HUDEP-2 (cell line): ENCODE measurements at regions not wholly inside any gene's neighbourhood (a gene's known extent, or its start where the extent isn't known, plus 50 kb on each side); places are given as distances from the start of the nearest gene placed in this dataset.
"Not testable (repeated sequence)": the region's sequence is repeated elsewhere in the genome, so short reads cannot be mapped to it uniquely, and the experiment has no call there.

Experiments
- DNase-seq, 76 experiments: peaks; one replicate each; lab custom pipeline; 2025; ENCODE audit not compliant: unreplicated experiment in 76 of 76; lab: John Stamatoyannopoulos, UW

- no peak for DNase-seq
Measured at GRCh38 chr17:62206550-62206949, 141.5 kb upstream of the MED13 start.

DNA sequence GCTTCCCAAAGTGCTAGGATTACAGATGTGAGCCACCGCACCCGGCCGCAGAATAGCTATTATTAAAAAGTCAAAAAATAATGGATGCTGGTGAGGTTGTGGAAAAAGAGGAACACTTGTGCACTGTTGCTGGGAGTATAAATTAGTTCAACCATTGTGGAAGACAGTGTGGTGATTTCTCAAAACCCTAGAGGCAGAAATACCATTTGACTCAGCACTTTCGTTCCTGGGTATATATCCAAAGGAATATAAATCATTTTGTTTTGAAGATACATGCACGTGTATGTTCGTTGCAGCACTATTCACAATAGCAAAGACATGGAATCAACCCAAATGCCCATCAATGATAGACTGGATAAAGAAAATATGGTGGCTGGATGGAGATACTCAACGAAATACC is 132.1 kb upstream of the MED13 start:
- not testable (repeated sequence) for DNase-seq

GRCh38 chr17:62196587-62196986 is 131.5 kb upstream of the MED13 start:
- not testable (repeated sequence) for DNase-seq

- no peak for DNase-seq
Measured at GRCh38 chr17:62194401-62194800, 129.3 kb upstream of the MED13 start.

DNA sequence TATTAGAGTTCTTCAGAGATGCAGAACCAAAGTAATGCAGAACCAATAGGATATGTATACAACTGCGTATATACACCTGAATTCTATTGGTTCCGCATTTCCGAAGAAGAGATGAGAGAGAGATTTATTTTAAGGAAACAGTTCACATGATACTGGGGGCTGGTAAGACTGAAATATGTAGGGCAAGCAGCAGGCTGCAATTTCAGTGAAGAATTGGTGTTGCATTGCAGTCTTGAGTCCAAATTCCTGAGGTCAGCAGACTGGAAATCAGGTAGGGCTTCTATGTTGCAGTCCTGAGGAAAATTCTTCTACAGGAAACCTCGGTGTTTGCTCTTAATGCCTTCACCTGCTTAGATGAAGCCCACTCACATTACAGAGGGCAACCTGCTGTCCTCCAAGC is 128.2 kb upstream of the MED13 start:
- DNase-seq: no peak

DNA sequence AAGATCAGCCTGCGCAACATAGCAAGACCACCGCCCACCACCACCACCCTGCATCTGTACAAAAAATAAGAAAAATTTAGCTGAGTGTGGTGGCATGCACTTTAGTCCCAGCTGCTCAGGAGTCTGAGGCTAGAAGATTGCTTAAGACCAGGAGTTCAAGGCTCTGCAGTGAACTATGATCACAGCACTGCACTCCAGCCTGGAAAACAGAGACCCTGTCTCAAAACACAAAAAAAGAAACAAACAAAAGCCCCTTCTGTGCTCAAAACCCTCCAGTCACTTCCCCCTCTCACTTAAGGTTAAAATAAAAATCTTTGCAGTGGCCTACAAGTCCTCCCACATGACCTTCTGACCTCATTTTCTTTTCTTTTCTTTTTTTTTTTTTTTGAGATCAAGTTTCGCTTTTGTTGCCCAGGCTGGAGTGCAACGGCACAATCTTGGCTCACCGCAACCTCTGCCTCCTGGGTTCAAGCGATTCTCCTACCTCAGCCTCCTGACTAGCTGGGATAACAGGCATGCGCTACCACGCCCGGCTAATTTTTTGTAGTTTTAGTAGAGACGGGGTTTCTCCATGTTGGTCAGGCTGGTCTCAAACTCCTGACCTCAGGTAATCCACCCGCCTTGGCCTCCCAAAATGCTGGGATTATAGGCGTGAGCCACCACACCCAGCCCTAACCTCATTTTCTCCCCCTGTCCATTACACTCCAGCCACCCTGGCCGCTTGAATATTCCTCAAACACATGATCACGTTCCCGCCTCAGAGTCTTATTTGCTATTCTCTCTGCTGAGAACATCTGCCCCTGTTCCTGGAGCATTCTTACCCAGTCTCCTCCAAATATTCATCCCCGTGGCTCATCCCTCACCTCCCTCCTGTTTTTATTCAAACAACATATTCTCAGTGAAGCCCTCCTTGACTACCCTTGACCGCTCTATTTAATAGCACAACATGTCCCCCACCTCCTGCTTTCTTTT is 126.6 kb upstream of the MED13 start:
- no peak for DNase-seq

DNA sequence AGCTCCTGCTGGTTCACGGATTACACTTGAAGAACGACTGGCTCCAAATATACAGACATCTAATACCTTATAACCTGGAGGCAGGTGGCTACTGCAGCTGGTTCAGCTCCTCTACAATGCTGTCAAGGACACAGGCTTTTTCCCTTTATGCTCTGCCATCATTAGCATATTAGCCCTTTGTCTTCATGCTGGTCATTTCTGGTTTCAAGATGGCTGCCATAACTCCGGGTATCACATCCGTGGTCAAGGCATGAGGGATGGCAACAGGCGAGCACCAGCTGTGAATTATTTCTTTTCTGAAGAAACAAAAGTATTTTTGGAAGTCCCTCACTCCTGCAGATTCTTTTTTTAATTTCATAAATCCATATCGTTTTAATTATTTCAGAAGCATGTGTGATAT is 124.3 kb upstream of the MED13 start:
- no peak for DNase-seq

GRCh38 chr17:62188713-62189112 is 123.6 kb upstream of the MED13 start:
- DNase-seq: no peak

DNA sequence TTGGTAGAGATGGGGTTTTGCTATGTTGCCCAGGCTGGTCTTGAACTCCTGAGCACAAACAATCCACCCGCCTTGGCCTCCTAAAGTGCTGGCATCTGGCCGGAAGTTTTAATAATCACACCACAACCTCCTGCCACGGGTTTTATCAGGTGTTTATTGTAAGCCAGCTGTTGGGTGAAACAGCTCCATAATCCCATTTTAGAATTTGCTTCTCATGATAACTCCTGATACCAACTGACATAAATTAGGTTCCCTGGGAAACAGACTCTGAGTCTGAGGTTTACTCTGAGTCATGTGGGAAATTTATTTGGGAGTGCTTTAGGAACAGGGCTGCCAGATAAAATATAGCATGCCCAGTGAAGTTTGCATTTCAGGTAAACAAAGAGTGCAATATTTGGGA is 122.6 kb upstream of the MED13 start:
- peak in 1 of 76 experiments; percentile 7 for DNase-seq

- no peak for DNase-seq
Measured at GRCh38 chr17:62186841-62187240, 121.8 kb upstream of the MED13 start.

DNA sequence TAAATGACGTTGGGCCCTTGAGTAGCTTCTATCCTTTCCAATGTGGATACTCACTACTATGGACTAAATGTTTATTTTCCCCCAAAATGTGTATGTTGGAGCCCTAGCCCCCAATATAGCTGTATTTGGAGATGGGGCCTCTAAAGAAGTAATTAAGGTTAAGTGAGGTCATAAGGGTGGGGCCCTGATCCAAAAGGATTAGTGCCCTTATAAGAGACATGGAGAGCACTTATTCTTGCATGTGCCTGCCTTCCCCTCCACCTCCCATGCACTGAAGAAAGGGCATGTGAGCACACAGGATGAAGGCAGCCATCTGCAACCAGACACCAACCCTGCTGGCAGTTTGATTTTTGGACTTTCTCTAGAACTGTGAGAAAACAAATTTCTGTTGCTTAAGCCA is 115.7 kb upstream of the MED13 start:
- DNase-seq: no peak

- peak in 7 of 76 experiments; percentile 2 to 31 (median 13) for DNase-seq
Measured at GRCh38 chr17:62179525-62180161, 114.6 kb upstream of the MED13 start.

DNA sequence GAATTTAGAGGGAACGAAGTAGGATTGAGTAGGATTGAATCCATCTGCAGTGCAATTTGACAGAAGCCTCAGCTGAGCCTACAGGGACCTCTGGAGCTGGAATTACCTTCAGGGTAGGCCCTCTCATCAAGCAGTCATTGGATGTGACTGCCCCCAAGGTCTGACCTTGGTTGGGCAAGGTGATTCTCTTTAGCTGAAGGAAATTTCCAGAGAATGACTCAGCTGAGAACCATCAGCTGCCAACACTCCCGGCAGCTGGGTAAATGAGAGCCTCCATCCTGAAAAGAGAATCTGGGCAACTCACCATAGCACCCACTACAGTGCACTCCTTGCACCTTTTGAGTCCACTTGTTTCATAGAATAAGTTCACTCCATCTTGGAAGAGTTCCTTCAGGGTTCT is 113.5 kb upstream of the MED13 start:
- DNase-seq: no peak

DNA sequence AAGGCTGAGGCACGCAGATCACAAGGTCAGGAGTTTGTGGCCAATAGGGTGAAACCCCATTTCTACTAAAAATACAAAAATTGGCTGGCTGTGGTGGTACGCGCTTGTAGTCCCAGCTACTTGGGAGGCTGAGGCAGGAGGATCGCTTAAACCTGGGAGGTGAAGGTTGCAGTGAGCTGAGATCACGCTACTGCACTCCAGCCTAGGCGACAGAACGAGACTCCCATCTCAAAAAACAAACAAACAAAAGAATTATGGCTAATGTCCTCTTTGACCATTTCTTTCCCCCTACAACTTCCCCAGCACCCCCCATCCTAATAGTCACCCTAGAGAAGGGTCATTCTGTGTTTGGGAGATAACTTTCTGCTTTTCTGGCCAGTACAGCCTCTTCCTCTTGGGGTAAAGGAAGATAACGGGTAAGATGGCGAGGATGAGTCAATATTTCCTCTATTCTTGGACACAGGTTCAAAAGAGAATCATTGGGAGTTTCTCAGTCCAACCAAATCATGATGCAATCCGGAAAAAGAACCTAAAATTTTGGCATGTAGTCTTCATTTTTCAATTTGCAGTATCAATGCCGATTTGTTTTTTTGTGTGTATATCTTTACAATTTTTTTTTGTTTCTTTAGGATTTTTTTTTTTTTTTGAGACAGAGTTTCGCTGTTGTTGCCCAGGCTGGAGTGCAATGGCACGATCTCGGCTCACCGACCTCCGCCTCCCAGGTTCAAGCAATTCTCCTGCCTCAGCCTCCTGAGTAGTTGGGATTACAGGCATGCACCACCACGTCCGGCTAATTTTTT is 107.6 kb upstream of the MED13 start:
- peak in 22 of 76 experiments; percentile 4 to 71 (median 38) for DNase-seq

DNA sequence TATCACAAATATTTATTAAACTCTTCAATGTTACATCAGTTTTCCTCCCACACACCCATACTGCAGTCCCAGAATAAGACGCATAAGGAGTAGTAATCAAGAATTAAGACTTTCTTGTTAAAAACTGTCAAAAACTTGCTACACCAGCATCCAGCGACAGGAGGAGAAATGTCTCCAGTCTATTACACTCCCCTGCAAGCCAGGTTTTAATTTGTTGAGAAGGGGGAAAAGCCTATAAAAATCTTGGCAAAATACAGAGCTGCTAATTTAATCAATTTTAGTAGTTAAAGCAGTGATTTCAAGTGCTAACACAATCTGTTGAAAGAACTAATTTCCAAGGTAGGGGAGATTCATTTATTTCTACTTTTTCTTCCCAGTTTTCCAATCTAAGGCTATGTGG is 102.0 kb upstream of the MED13 start:
- no peak for DNase-seq

- no peak for DNase-seq
Measured at GRCh38 chr17:62164747-62165722, 100.0 kb upstream of the MED13 start.

DNA sequence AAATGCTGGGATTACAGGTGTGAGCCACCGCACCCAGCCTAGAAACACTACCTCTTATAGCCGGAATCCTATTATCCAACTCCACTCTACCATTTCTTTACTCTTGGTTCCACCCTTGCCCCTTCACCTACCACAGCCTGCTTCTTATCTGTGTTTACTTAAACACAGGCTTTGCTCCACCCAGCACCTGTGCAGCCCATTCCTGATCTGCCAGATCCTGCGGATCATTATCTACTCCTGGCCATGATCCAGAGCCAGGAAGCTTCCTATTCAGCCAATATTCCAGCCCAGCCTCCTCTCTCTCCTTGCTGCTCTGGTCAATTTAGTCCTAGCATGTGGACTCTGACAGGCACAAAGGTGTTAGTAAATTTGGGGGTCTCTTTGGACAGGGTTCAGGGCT is 98.8 kb upstream of the MED13 start:
- no peak for DNase-seq

- peak in 28 of 76 experiments; percentile 4 to 66 (median 25) for DNase-seq
Measured at GRCh38 chr17:62162898-62163297, 97.8 kb upstream of the MED13 start.

- no peak for DNase-seq
Measured at GRCh38 chr17:62161405-62162148, 96.5 kb upstream of the MED13 start.
